Spleen (tissue), 11 donors: ENCODE measurements at regions not wholly inside any gene's neighbourhood (a gene's known extent, or its start where the extent isn't known, plus 50 kb on each side); places are given as distances from the start of the nearest gene placed in this dataset.
A peak's percentile ranks its signal among the peaks of the same experiment; 100 is the strongest.

Experiments
- DNase-seq: peaks from one replicate; pipeline ENCODE4 v3.0.0-alpha.2; 2020
- H3K27ac ChIP-seq, 8 donors: fragments of 200-600 bp; sonication (generic) in 7 of 8; 1 replicate in 4 of 8; 2 replicates in 4 of 8; pipeline versions ENCODE4 v1.5.0 to v1.8.0; 2016 to 2021; ENCODE audit warnings: inconsistent platforms in 4 of 8, mild to moderate bottlenecking in 4 of 8, moderate library complexity in 1 of 8
- H3K27me3 ChIP-seq, 7 donors: fragments of 200-600 bp; sonication (generic) in 6 of 7; replicated peaks in 1 of 7; 1 replicate in 4 of 7; 2 replicates in 3 of 7; pipeline versions ENCODE4 v1.5.0 to v1.8.0; 2016 to 2021; ENCODE audit warnings: inconsistent platforms in 3 of 7, mild to moderate bottlenecking in 1 of 7
- H3K36me3 ChIP-seq, 6 donors: fragments of 200-600 bp; sonication (generic) in 5 of 6; 1 replicate in 4 of 6; 2 replicates in 2 of 6; pipeline versions ENCODE4 v1.5.0 to v1.8.0; 2016 to 2021; ENCODE audit warnings: inconsistent platforms in 2 of 6
- H3K4me1 ChIP-seq, 6 donors: fragments of 200-600 bp; sonication (generic) in 5 of 6; 1 replicate in 3 of 6; 2 replicates in 3 of 6; pipeline versions ENCODE4 v1.5.0 to v1.8.0; 2016 to 2021; ENCODE audit warnings: inconsistent platforms in 3 of 6
- H3K4me3 ChIP-seq, 8 donors: fragments of 200-600 bp; sonication (generic) in 7 of 8; 1 replicate in 4 of 8; 2 replicates in 4 of 8; pipeline versions ENCODE4 v1.5.0 to v1.8.0; 2016 to 2021; ENCODE audit warnings: inconsistent platforms in 4 of 8, mild to moderate bottlenecking in 4 of 8, moderate library complexity in 2 of 8
- H3K9me3 ChIP-seq, 8 donors: fragments of 200-600 bp; sonication (generic) in 7 of 8; 1 replicate in 4 of 8; 2 replicates in 4 of 8; pipeline versions ENCODE4 v1.5.0 to v1.8.0; 2016 to 2021; ENCODE audit warnings: inconsistent platforms in 4 of 8
- CTCF ChIP-seq, 11 experiments: fragments of 200-600 bp in 7 of 11; fragments of 450-650 bp in 4 of 11; sonication (generic) in 4 of 11; IDR thresholded peaks in 8 of 11; conservative IDR thresholded peaks in 3 of 11; 1 replicate in 7 of 11; 2 replicates in 4 of 11; pipeline versions ENCODE4 v1.4.0 to v1.8.0; 2016 to 2021; ENCODE audit warnings: antibody characterized with exemption in 11 of 11, inconsistent platforms in 4 of 11, mild to moderate bottlenecking in 1 of 11
- POLR2A ChIP-seq, 3 donors: fragments of 450-650 bp; IDR thresholded peaks; one replicate each; pipeline ENCODE4 v1.5.1; 2017; ENCODE audit warnings: antibody characterized with exemption in 3 of 3, mild to moderate bottlenecking in 1 of 3
- POLR2AphosphoS5 ChIP-seq, 3 donors: sonication (generic); formaldehyde crosslinking; IDR thresholded peaks; one replicate each; pipeline ENCODE4 v1.5.1; 2017; ENCODE audit warnings: antibody characterized with exemption in 3 of 3
- WGBS, 5 donors: extraction: QIAGEN DNeasy Blood & Tissue Kit in 3 of 5; methylation state at CpG; one replicate each; pipeline versions ENCODE4 v1.1.5 to v1.1.7; 2013 to 2018; 5-methylcytosine and 5-hydroxymethylcytosine counted together
- intact Hi-C: fragments of 100-400 bp; cut with DNase I; formaldehyde crosslinking; loops from one replicate; pipeline ENCODE4 v1.15.0; 2023; ENCODE audit warnings: low total_unique reads
- donor health status: healthy with polysubstance abuse.
- donor health status: DM: no; HTN: no; CAD: no; lungs with moderate emphysema.
- donor health status: DM: no; HTN: no; CAD: no.
- donor health status: Bipolar disorder and iron deficiency.
- donor health status: healthy.
- donor health status: DM: no; HTN: no; CAD: no.
- donor health status: DM: yes; HTN: yes; CAD: no.

GRCh38 chr16:86285421-86285820, 224.9 kb upstream of the FOXF1 start:
- peaks cover 0 to 10% (median 0%) of the 10 kb centered on the region in 6 donors for H3K4me1 ChIP-seq
- peaks cover 0 to 85% (median 48%) of the 10 kb centered on the region in 7 donors for H3K27me3 ChIP-seq
- no peak for DNase-seq
- H3K9me3 ChIP-seq = no peaks in the 10 kb centered on the region
- no peaks in the 10 kb centered on the region for H3K36me3 ChIP-seq
- no peak overlapping the region for H3K4me3 ChIP-seq
- no peak for TF ChIP-seq POLR2A (IDR thresholded peaks at IDR 0.05)
- TF ChIP-seq CTCF (IDR thresholded peaks at IDR 0.05 in 8 of 11, conservative IDR thresholded peaks at IDR 0.05 in 3 of 11) = no peak
- TF ChIP-seq POLR2AphosphoS5 (IDR thresholded peaks at IDR 0.05) = no peak
- 31 to 67% (median 37%) methylated on average over 6 of the region's 6 CpGs for WGBS, 5 donors
- intact Hi-C loops = no loop called here
- no peak overlapping the region for H3K27ac ChIP-seq

- intact Hi-C loops = no loop called here
- Histone ChIP-seq H3K4me1 (peaks cover 0 to 10% (median 0%) of the 10 kb centered on the region in 6 donors), H3K27ac (no peak overlapping the region), H3K9me3 (no peaks in the 10 kb centered on the region), H3K4me3 (no peak overlapping the region), H3K36me3 (no peaks in the 10 kb centered on the region), H3K27me3 (peaks cover 0 to 93% (median 51%) of the 10 kb centered on the region in 7 donors)
- DNase-seq = no peak
- TF ChIP-seq POLR2A (IDR thresholded peaks at IDR 0.05) (no peak), POLR2AphosphoS5 (IDR thresholded peaks at IDR 0.05) (no peak), CTCF (IDR thresholded peaks at IDR 0.05 in 8 of 11, conservative IDR thresholded peaks at IDR 0.05 in 3 of 11) (no peak)
- 9 to 13% (median 11%) methylated on average over 39 to 55 of the region's 55 CpGs for WGBS, 5 donors
Measured at GRCh38 chr16:86285938-86286921, 224.1 kb upstream of the FOXF1 start.

- Histone ChIP-seq H3K27me3 (peaks cover 0 to 96% (median 51%) of the 10 kb centered on the region in 7 donors), H3K4me1 (peaks cover 0 to 10% (median 0%) of the 10 kb centered on the region in 6 donors), H3K27ac (no peak overlapping the region), H3K4me3 (peak overlapping the region in 1 of 8 donors; percentile 2), H3K9me3 (no peaks in the 10 kb centered on the region), H3K36me3 (no peaks in the 10 kb centered on the region)
- DNase-seq = no peak
- intact Hi-C loops = no loop called here
- whole genome bisulfite sequencing, 5 donors = 5 to 13% (median 6%) methylated on average over 45 to 49 of the region's 49 CpGs
- TF ChIP-seq CTCF (IDR thresholded peaks at IDR 0.05 in 8 of 11, conservative IDR thresholded peaks at IDR 0.05 in 3 of 11) = no peak
- no peak for TF ChIP-seq POLR2A (IDR thresholded peaks at IDR 0.05)
- TF ChIP-seq POLR2AphosphoS5 (IDR thresholded peaks at IDR 0.05) = no peak
Measured at GRCh38 chr16:86286991-86287663, 223.2 kb upstream of the FOXF1 start.
